HL-60/S4 (cell line): ENCODE measurements at regions not wholly inside any gene's neighbourhood (a gene's known extent, or its start where the extent isn't known, plus 50 kb on each side); places are given as distances from the start of the nearest gene placed in this dataset.
"Not testable (repeated sequence)": the region's sequence is repeated elsewhere in the genome, so short reads cannot be mapped to it uniquely, and the experiment has no call there.

Experiments used
- in situ Hi-C: fragments of 300-500 bp; cut with MboI; formaldehyde crosslinking; loops from 2 replicates; pipeline ENCODE4 v1.14.3; 2022; ENCODE audit warnings: low sequenced_read_pairs

GRCh38 chr18:1037776-1038175 is 133.1 kb downstream of the ADCYAP1 start:
- in situ Hi-C loops = no loop called here

GRCh38 chr18:1039421-1039820 is 134.8 kb downstream of the ADCYAP1 start:
- in situ Hi-C loops = no loop called here

- in situ Hi-C loops = not testable (repeated sequence)
These were observed 138.4 kb downstream of the ADCYAP1 start for GRCh38 chr18:1043039-1043438.

GRCh38 chr18:1045658-1046057 is 141.0 kb downstream of the ADCYAP1 start:
- in situ Hi-C loops = no loop called here

GRCh38 chr18:1047406-1047805 is 142.7 kb downstream of the ADCYAP1 start:
- in situ Hi-C loops = no loop called here

- in situ Hi-C loops = no loop called here
These were observed 143.4 kb downstream of the ADCYAP1 start for GRCh38 chr18:1048032-1048431.

GRCh38 chr18:1049173-1049572 is 144.5 kb downstream of the ADCYAP1 start:
- in situ Hi-C loops = no loop called here

GRCh38 chr18:1050012-1050657 is 145.5 kb downstream of the ADCYAP1 start:
- in situ Hi-C loops = no loop called here

GRCh38 chr18:1052301-1052700 is 147.6 kb downstream of the ADCYAP1 start:
- in situ Hi-C loops = no loop called here

GRCh38 chr18:1053331-1054315 is 149.0 kb downstream of the ADCYAP1 start:
- in situ Hi-C loops = no loop called here

GRCh38 chr18:1056404-1056803 is 151.7 kb downstream of the ADCYAP1 start:
- in situ Hi-C loops = no loop called here

- in situ Hi-C loops = no loop called here
These were observed 152.7 kb downstream of the ADCYAP1 start for GRCh38 chr18:1057367-1057766.

GRCh38 chr18:1062588-1062987 is 157.9 kb downstream of the ADCYAP1 start:
- in situ Hi-C loops = no loop called here

- in situ Hi-C loops = no loop called here
These were observed 170.7 kb downstream of the ADCYAP1 start for GRCh38 chr18:1075322-1075721.

- in situ Hi-C loops = no loop called here
These were observed 171.2 kb downstream of the ADCYAP1 start for GRCh38 chr18:1075876-1076275.

- in situ Hi-C loops = no loop called here
These were observed 173.6 kb downstream of the ADCYAP1 start for GRCh38 chr18:1078301-1078700.

- in situ Hi-C loops = loop anchor here (10.0 kb wide), 1 partner anchor 61 kb away; no protein-coding TSS in a partner anchor
These were observed 179.0 kb downstream of the ADCYAP1 start for GRCh38 chr18:1083675-1084074.

GRCh38 chr18:1090758-1091157 is 186.1 kb downstream of the ADCYAP1 start:
- in situ Hi-C loops = no loop called here

GRCh38 chr18:1092228-1092627 is 187.6 kb downstream of the ADCYAP1 start:
- in situ Hi-C loops = no loop called here

- in situ Hi-C loops = no loop called here
These were observed 189.7 kb downstream of the ADCYAP1 start for GRCh38 chr18:1094409-1094808.

- in situ Hi-C loops = not testable (repeated sequence)
These were observed 193.5 kb downstream of the ADCYAP1 start for GRCh38 chr18:1097991-1098735.
